ENCODE measurements at regions not wholly inside any gene's neighbourhood (a gene's known extent, or its start where the extent isn't known, plus 50 kb on each side); places are given as distances from the start of the nearest gene placed in this dataset.

DNA sequence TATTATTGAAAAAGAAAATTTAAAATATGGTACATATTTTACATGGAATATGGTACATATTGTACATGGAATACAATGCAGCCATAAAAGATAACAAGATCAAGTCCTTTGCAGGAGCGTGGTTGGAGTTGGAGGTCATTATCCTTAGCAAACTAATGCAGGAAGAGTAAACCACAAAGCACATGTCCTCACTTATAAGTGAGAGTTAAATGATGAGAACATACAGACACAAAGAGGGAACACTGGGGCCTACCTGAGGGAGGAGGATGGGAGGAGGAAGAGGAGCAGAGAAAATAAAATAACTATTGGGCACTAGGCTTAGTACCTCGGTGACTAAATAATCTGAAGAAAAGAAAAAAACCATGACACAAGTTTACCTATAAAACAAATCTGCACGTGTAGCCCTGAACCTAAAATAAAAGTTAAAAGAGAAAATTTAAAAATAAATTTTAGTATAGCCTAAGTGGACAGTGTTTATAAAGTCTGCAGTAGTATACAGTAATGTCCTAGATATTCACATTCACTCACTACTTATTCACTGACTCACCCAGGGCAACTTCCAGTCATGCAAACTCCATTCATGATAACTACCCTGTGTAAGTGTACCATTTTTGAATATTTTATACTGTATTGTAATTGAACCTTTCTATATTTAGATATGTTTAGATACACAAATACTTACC lies 204.4 kb downstream of the FAM76B start:
- FAIRE-seq: no peak
- WGBS, 2 donors: 70 to 74% methylated on average over 3 of the region's 3 CpGs

DNA sequence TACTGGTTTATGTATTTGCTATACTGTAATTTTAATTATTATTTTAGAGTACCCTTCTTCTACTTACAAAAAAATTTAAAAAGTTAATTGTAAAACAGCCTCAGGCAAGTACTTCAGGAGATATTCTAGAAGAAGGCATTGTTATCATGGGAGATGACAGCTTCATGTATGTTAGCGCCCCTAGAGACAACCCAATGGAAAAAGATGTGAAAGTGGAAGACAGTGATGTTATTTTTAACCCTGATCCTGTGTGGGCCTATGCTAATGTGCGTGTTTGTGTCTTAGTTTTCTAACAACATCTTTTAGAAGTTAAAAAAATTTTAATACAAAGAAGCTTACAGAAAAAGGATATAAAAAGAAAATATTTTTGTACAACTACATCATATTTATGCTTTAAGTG lies 205.0 kb downstream of the FAM76B start:
- H3K4me1 ChIP-seq: no peaks in the 10 kb centered on the region
- no peak overlapping the region for H3K27ac ChIP-seq
- no peaks in the 10 kb centered on the region for H3K27me3 ChIP-seq
- no peak for FAIRE-seq
- no peak overlapping the region for H3K4me3 ChIP-seq
- no peaks in the 10 kb centered on the region for H3K9me3 ChIP-seq
- H3K36me3 ChIP-seq: no peaks in the 10 kb centered on the region
- no peak for ATAC-seq
- TF ChIP-seq, protein P1, sequence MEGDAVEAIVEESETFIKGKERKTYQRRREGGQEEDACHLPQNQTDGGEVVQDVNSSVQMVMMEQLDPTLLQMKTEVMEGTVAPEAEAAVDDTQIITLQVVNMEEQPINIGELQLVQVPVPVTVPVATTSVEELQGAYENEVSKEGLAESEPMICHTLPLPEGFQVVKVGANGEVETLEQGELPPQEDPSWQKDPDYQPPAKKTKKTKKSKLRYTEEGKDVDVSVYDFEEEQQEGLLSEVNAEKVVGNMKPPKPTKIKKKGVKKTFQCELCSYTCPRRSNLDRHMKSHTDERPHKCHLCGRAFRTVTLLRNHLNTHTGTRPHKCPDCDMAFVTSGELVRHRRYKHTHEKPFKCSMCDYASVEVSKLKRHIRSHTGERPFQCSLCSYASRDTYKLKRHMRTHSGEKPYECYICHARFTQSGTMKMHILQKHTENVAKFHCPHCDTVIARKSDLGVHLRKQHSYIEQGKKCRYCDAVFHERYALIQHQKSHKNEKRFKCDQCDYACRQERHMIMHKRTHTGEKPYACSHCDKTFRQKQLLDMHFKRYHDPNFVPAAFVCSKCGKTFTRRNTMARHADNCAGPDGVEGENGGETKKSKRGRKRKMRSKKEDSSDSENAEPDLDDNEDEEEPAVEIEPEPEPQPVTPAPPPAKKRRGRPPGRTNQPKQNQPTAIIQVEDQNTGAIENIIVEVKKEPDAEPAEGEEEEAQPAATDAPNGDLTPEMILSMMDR (IDR thresholded peaks at IDR 0.05): no peak
- intact Hi-C loops (cut with DNase I): no loop called here
- no peak for DNase-seq
- WGBS, 2 donors: 86 to 89% methylated on average over 2 of the region's 2 CpGs

More for the DNA sequence above, 204.4 kb downstream of the FAM76B start:
- no peak for DNase-seq
- H3K36me3 ChIP-seq: no peaks in the 10 kb centered on the region
- intact Hi-C loops (cut with DNase I): no loop called here
- no peaks in the 10 kb centered on the region for H3K27me3 ChIP-seq
- no peaks in the 10 kb centered on the region for H3K9me3 ChIP-seq
- no peaks in the 10 kb centered on the region for H3K4me1 ChIP-seq
- TF ChIP-seq, protein P1 (IDR thresholded peaks at IDR 0.05): no peak
- H3K4me3 ChIP-seq: no peak overlapping the region
- ATAC-seq: no peak
- H3K27ac ChIP-seq: no peak overlapping the region

DNA sequence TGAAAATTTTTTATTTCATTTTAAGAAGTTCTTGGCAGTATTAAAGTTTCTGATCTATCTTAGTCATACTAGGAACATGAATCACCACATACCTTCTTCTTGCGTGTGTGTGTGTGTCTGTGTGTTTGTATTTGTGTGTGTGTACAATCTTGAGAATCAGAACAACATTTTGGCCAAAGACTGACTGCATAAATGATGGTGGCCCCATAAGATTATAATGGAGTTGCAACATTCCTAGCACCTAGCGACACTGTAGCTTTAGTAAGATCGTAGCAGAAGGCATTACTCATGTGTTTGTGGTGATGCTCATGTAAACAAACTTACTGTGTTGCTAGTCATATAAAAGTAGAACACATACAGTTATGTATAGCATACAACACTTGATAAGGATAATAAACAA lies 205.4 kb downstream of the FAM76B start:
- DNase-seq (no peak), FAIRE-seq (no peak), ATAC-seq (no peak)
- H3K36me3 ChIP-seq: no peaks in the 10 kb centered on the region
- H3K27me3 ChIP-seq: no peaks in the 10 kb centered on the region
- H3K27ac ChIP-seq: no peak overlapping the region
- 80 to 89% methylated on average over 3 of the region's 3 CpGs for WGBS, 2 donors
- intact Hi-C loops (cut with DNase I): no loop called here
- no peak overlapping the region for H3K4me3 ChIP-seq
- TF ChIP-seq, protein P1 (IDR thresholded peaks at IDR 0.05): no peak
- H3K4me1 ChIP-seq: no peaks in the 10 kb centered on the region
- no peaks in the 10 kb centered on the region for H3K9me3 ChIP-seq

DNA sequence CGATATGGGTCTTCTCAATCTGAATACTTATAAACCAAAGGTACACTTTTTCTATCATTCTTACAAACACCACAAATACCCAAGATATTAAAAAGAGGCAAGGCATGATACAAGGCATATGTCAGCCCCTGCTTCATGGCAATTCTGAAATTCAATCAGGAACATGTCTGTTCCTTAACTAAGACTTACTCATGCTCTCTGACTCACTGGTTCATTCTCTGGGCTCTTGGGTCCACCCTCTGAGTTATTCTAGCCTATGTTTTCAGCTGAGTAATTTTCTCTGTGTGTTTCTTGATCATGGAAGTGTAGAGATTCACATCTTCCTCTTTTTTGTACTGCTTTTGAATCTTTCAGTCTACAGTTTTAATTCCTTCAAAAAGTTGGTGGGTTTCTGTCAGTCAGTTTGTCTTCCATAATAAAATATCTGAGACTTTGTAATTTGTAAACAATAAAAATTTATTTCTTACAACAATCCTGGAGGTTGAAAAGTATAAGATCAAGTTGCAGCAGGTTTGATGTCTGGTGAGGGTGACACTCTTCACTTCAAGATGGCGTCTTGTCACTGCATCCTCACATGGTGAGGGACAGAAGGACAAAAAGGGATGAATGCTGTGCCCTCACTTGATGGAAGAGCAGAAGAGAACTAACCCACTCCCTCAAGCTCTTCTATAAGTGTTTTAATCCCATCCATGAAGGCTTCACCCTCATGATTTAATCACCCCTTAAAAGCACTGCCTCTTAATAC lies 211.7 kb downstream of the FAM76B start:
- H3K27me3 ChIP-seq: no peaks in the 10 kb centered on the region
- peak in 2 of 4 donors; percentile 22 to 32 for ATAC-seq
- no peaks in the 10 kb centered on the region for H3K36me3 ChIP-seq
- DNase-seq: no peak
- H3K4me3 ChIP-seq: no peak overlapping the region
- intact Hi-C loops (cut with DNase I): no loop called here
- TF ChIP-seq, protein P1 (IDR thresholded peaks at IDR 0.05): no peak
- H3K4me1 ChIP-seq: no peaks in the 10 kb centered on the region
- no peak overlapping the region for H3K27ac ChIP-seq
- H3K9me3 ChIP-seq: no peaks in the 10 kb centered on the region
- FAIRE-seq: no peak
- WGBS, 2 donors: 60 to 69% methylated on average over 2 of the region's 2 CpGs

Data from pancreas (tissue), 10 donors.